GM21786 (cell line): ENCODE measurements at regions not wholly inside any gene's neighbourhood (a gene's known extent, or its start where the extent isn't known, plus 50 kb on each side); places are given as distances from the start of the nearest gene placed in this dataset.

ENCODE experiments used
- ATAC-seq: cut with Tn5 transposase; IDR thresholded peaks from one replicate; pipeline ENCODE4 v1.9.1; 2021; ENCODE audit not compliant: unreplicated experiment

- no peak for ATAC-seq
Observed at GRCh38 chr1:208759255-208759654, 515.1 kb upstream of the PLXNA2 start.

DNA sequence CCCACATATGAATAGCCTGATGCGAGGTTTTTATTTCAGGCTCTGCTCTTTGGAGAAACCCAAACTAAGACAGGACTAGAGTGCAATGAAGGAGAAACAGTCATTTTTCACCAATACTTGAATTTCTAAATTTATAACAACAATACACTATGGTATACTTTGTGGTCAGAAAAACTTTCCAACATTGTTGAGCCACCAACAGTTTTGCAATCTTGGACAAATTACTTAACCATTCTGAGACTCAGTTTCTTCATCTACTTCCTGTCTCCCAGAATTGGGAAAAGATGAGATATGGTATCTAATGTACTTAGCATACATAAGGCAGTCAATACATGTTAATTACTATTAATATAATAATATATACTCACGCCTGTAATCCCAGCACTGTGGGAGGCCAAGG lies 519.8 kb upstream of the PLXNA2 start:
- no peak for ATAC-seq

GRCh38 chr1:208766832-208767231 lies 522.6 kb upstream of the PLXNA2 start:
- ATAC-seq = no peak

DNA sequence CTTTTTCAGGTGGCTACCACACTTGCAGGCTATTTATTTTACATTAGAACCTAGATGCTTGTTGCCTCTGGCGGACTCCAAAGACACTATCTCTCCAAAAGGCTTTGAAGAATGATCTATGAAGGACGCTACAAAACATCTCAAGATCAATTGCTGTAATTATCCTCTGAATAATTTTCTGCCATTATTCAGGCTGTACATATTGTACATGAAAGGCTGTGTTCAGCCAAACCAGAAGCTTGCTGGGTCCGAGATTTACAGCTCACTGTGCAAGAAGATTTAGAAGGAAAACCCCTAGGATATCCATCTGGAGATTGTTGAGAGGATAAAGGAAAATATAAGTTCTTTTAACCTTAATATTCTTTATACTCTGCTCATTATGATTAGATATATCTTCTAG lies 523.6 kb upstream of the PLXNA2 start:
- no peak for ATAC-seq

GRCh38 chr1:208772891-208773290 lies 528.7 kb upstream of the PLXNA2 start:
- ATAC-seq = no peak

GRCh38 chr1:208775841-208776240 lies 531.7 kb upstream of the PLXNA2 start:
- no peak for ATAC-seq

DNA sequence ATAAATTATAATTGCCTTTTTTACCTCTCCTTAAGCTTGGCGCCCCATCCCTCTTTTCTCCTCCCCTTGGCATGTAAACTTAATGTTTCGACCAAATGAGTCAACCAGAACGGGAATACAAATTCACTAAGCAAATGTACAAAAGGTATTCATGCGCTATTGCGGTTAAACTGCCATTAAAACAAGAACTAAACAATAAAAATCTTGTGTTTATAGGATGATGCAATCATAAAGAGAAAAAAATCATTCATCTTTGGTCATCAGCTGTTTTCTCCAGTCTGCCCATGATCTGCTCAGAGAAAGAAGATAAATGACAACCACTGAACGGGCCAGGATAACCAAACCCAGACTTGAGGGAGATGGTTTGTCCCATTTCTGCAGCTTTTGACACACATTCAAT lies 534.2 kb upstream of the PLXNA2 start:
- no peak for ATAC-seq

GRCh38 chr1:208781391-208782045 lies 537.3 kb upstream of the PLXNA2 start:
- ATAC-seq = no peak

- ATAC-seq = no peak
Observed at GRCh38 chr1:208782186-208782585, 538.0 kb upstream of the PLXNA2 start.

- no peak for ATAC-seq
Observed at GRCh38 chr1:208785629-208786028, 541.4 kb upstream of the PLXNA2 start.

- ATAC-seq = no peak
Observed at GRCh38 chr1:208787219-208787618, 543.0 kb upstream of the PLXNA2 start.

DNA sequence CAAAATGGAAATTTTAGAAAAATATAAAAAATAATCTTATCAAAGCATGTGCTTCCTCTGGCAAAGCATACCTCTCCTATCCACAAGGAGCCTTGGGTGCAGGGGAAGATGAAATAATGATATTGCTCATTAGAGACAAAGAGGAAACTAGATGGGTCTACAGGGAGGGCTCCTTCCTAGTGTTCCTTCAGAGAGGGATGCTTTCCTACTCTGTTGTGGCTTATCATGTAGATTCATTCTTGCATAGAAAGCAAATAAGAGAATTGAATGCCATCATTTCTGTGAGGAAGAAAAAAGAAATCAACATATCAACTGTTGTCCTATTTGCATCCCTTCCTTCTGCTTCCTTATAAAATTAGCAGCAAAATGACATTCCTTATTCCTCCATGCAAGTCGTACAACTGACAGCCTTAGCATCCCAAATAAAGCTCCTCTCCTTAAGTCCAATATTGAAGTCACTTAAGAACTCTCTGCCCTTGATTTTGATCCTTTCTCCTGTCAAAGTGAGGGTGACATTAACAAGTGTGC lies 543.9 kb upstream of the PLXNA2 start:
- ATAC-seq = no peak

DNA sequence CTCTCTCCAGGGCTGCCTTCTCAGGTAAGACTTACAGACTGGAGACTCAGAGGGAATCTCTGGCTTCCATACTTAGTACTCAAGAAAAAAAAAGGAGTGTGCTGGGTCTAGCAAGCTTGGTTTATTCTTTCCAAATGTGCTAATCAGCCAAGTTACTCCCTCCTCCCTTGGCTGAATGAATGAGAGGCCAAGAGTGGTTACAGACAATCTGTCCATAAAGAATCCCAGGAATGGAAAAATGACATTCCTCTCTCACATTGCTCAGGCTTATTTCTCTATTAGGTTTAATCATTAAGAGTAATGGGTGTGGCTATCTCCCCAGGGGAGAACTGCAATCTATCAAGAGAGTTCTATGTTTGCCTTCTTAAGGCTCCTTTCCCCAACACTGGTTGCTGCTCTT lies 547.3 kb upstream of the PLXNA2 start:
- no peak for ATAC-seq

GRCh38 chr1:208793861-208794345 lies 549.7 kb upstream of the PLXNA2 start:
- no peak for ATAC-seq

DNA sequence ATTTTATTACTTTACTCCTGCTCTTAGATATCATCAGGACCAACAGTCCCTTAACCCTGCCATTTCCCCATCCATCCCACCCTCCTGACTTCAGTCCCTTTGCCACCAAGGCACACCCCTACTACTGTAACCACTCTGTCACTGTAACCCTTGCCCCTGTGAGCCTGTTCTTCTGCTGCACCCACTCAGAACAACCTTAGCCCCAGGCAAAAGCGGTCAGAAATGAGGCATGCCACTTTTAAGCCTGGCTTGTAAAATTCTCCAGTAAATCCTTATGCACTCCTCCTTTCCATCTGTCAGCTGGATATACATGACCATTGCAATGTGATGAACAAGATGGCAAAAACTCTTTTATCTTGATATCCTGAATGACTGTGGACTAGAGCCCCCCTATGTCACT lies 555.0 kb upstream of the PLXNA2 start:
- ATAC-seq = no peak

GRCh38 chr1:208803011-208803811 lies 559.0 kb upstream of the PLXNA2 start:
- no peak for ATAC-seq

GRCh38 chr1:208807446-208808127 lies 563.4 kb upstream of the PLXNA2 start:
- ATAC-seq = no peak

GRCh38 chr1:208808301-208808700 lies 564.1 kb upstream of the PLXNA2 start:
- no peak for ATAC-seq

DNA sequence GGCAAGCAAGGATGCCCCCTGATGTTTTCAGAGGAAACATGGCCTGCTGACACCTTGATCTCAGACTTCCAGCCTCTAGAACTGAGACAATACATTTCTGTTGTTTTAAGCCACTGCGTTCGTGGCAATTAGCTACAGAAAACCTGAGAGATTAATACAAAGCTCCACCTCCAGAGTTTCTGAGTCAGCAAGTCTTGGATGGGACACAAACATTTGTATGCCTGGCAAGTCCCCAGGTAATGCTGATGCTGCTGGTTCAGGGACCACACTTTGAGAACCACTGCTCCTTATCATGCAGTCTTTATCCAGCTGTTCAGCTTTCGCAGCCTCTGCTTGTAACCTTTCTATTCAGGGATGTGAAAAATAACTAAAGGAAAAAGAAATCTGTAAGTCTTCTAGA lies 565.7 kb upstream of the PLXNA2 start:
- ATAC-seq = no peak

GRCh38 chr1:208818770-208819445 lies 574.7 kb upstream of the PLXNA2 start:
- ATAC-seq = no peak

DNA sequence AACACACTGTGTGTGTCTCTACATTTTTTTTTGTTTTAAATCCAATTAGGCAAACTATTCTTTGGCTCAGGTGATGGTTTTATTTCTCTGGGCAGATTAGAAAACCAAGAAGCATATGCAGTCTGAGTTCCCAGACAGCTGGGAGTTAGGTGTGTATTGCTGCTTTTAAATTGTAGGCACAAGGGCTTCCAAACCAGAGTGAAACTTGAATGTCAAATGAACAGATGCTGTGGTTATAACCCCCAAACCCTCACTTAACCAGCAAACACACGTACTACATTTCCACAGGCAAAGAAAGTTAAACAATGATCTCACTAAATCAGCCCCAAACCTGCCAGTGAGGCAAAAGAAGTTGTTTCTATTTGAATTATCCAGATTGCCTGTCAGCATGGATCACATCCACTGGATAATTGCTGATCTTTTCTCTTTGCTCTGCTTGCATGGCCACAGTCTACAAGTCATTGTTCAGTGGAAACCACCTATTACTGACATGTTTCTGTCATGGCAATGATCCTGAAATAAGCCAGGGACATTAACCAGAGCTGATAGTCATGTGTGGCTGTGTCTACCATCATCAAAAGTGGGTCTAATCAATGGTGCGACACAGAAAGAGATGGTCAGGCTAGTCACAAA lies 576.5 kb upstream of the PLXNA2 start:
- no peak for ATAC-seq
